ENCODE measurements at regions not wholly inside any gene's neighbourhood (a gene's known extent, or its start where the extent isn't known, plus 50 kb on each side); places are given as distances from the start of the nearest gene placed in this dataset.

GRCh38 chr11:21877151-21877550 lies 315.7 kb upstream of the ANO5 start:
- H4K20me1 ChIP-seq (replicated peaks; ENCODE audit: control insufficient read depth, insufficient read depth, low read length): no peaks in the 10 kb centered on the region
- no TSS peak for BruUV-seq (replicated peaks)
- DNase-seq (ENCODE audit: extremely low read depth in 1 of 4, low spot score in 3 of 4) (no peak), FAIRE-seq (no peak), ATAC-seq (no peak)
- no peak overlapping the region for H3K4me2 ChIP-seq (ENCODE audit: insufficient read depth, low read length)
- no peak overlapping the region for H3K9ac ChIP-seq (ENCODE audit: insufficient read depth in 1 of 2, low read depth in 2 of 2, low read length in 2 of 2)
- no peak overlapping the region for H3K27ac ChIP-seq (ENCODE audit: extremely low read depth, low read depth, low read length)
- CTCF ChIA-PET (ENCODE audit: low intra/inter-chr PET ratio): no interaction called here
- H3K79me2 ChIP-seq (ENCODE audit: control insufficient read depth, insufficient read depth, low read length): no peaks in the 10 kb centered on the region
- H3K9me3 ChIP-seq (replicated peaks; ENCODE audit: control insufficient read depth, insufficient read depth, low read depth, low read length): no peaks in the 10 kb centered on the region
- no peak overlapping the region for H2AFZ ChIP-seq (ENCODE audit: low read depth, low read length)
- POLR2A ChIA-PET: no interaction called here
- no peak overlapping the region for H3K4me3 ChIP-seq
- in situ Hi-C loops (cut with MboI) (no loop called here), intact Hi-C loops (cut with micrococcal nuclease) (no loop called here)
- no peaks in the 10 kb centered on the region for H3K4me1 ChIP-seq (replicated peaks in 1 of 2; ENCODE audit: control insufficient read depth in 2 of 2, insufficient read depth in 2 of 2, low read length in 2 of 2)
- no peaks in the 10 kb centered on the region for H3K36me3 ChIP-seq (ENCODE audit: control insufficient read depth, insufficient read depth, low read length)
- no peaks in the 10 kb centered on the region for H3K27me3 ChIP-seq (ENCODE audit: control insufficient read depth in 2 of 2, insufficient read depth in 2 of 2, low read length in 2 of 2)
- TF ChIP-seq ZNF395 (CRISPR knock-in tag; IDR thresholded peaks at IDR 0.05) (no peak), ASH1L (IDR thresholded peaks at IDR 0.05; ENCODE audit: borderline replicate concordance, low read depth, partially characterized antibody) (no peak), CTCFL (IDR thresholded peaks at IDR 0.05; ENCODE audit: borderline replicate concordance, insufficient read depth, low read depth, low read length, poor library complexity, severe bottlenecking) (no peak), HOMEZ (CRISPR knock-in tag; IDR thresholded peaks at IDR 0.05) (no peak), TRIM28 (IDR thresholded peaks at IDR 0.05) (no peak), ZBTB33 (CRISPR knock-in tag; IDR thresholded peaks at IDR 0.05) (no peak), ELF2 (CRISPR knock-in tag; IDR thresholded peaks at IDR 0.05) (no peak), HES1 (IDR thresholded peaks at IDR 0.05; ENCODE audit: low read depth) (no peak), ZNF76 (CRISPR knock-in tag; IDR thresholded peaks at IDR 0.05; ENCODE audit: borderline replicate concordance) (no peak), GABPB2 (CRISPR knock-in tag; conservative IDR thresholded peaks at IDR 0.05) (no peak), USF1 (CRISPR knock-in tag; IDR thresholded peaks at IDR 0.05) (no peak), SAFB2 (IDR thresholded peaks at IDR 0.05; ENCODE audit: borderline replicate concordance, low read depth, low read length, severe bottlenecking) (no peak), ZNF75A (CRISPR knock-in tag; IDR thresholded peaks at IDR 0.05) (no peak), U2AF1 (optimal IDR thresholded peaks at IDR 0.05; ENCODE audit: low read depth, low read length) (no peak)
- no peaks in the 10 kb centered on the region for H3K9me1 ChIP-seq (ENCODE audit: control insufficient read depth, insufficient read depth, low read length)
